Pancreas (tissue), 10 donors: ENCODE measurements at regions not wholly inside any gene's neighbourhood (a gene's known extent, or its start where the extent isn't known, plus 50 kb on each side); places are given as distances from the start of the nearest gene placed in this dataset.

Source experiments
- ATAC-seq, 4 donors: fragments of 200-7000 bp; cut with Tn5 transposase; one replicate each; pipeline versions ENCODE4 v1.8.0 to v1.9.1; 2020; ENCODE audit warnings: mild to moderate bottlenecking in 4 of 4, moderate library complexity in 4 of 4
- DNase-seq, 6 donors: peaks; one replicate each; pipeline ENCODE4 v3.0.0-alpha.2; 2020
- FAIRE-seq: peaks from 2 replicates; lab custom pipeline; 2012; peaks lifted over from hg19 to GRCh38; lab: Jason Lieb, UNC
- H3K27ac ChIP-seq, 4 donors: fragments of 200-600 bp; sonication (generic); 1 replicate in 3 of 4; 2 replicates in 1 of 4; pipeline versions ENCODE4 v1.5.0 to v1.8.0; 2020
- H3K27me3 ChIP-seq, 4 donors: fragments of 200-600 bp; one replicate each; pipeline ENCODE4 v1.8.0; 2021
- H3K36me3 ChIP-seq, 3 donors: fragments of 200-600 bp; sonication (generic) in 1 of 3; one replicate each; pipeline versions ENCODE4 v1.5.0 to v1.8.0; 2020 to 2021
- H3K4me1 ChIP-seq, 3 donors: fragments of 200-600 bp; one replicate each; pipeline ENCODE4 v1.8.0; 2021
- H3K4me3 ChIP-seq, 4 donors: fragments of 200-600 bp; sonication (generic) in 2 of 4; one replicate each; pipeline versions ENCODE4 v1.5.0 to v1.8.0; 2020 to 2021
- H3K9me3 ChIP-seq, 4 donors: fragments of 200-600 bp; one replicate each; pipeline ENCODE4 v1.8.0; 2021
- CTCF ChIP-seq, 4 donors: fragments of 200-600 bp; sonication (generic) in 3 of 4; IDR thresholded peaks; one replicate each; pipeline versions ENCODE4 v1.5.0 to v1.8.0; 2021; ENCODE audit warnings: antibody characterized with exemption in 4 of 4
- WGBS, 2 donors: extraction: QIAGEN DNeasy Blood & Tissue Kit; methylation state at CpG; one replicate each; pipeline ENCODE4 v1.1.7; 2013; 5-methylcytosine and 5-hydroxymethylcytosine counted together
- intact Hi-C, 3 donors: fragments of 100-400 bp; cut with DNase I; formaldehyde crosslinking; loops; one replicate each; pipeline versions ENCODE4 v1.11.1 to v1.14.2; 2022
- donor health status: healthy with polysubstance abuse.
- donor health status: DM: no; HTN: no; CAD: no; lungs with moderate emphysema.
- donor health status: DM: no; HTN: no; CAD: no.
- donor health status: control.
- donor health status: control.
- donor health status: Bipolar disorder and iron deficiency.
- donor health status: DM: yes; HTN: yes; CAD: no.
- donor health status: DM: no; HTN: no; CAD: no.
- donor health status: DM: no; HTN: no; CAD: no.
- donor health status: DM: yes; HTN: yes; CAD: no.

DNA sequence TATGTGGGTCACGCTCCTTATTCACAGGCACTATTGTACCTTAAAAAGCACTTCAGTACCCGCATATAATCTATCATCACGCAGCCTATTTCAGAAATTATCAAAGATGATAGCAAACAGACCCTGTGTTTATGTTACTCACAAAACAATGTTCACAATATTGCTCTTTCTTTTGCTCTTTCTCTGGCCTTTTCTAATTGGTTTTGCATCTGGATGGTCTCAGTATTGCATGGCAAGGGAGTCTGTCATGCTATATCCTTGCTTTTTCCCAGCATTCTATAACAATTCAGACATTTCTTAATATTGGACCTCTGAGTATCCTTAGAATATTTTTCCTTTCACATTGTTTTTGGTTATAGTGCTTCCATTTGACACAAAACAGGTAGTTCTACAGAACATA lies 541.8 kb upstream of the KLF12 start:
- ATAC-seq = no peak

GRCh38 chr13:74675182-74675581 lies 541.0 kb upstream of the KLF12 start:
- intact Hi-C loops = no loop called here

More for the DNA sequence above, 541.8 kb upstream of the KLF12 start:
- intact Hi-C loops = no loop called here
- H3K4me3 ChIP-seq = no peak overlapping the region
- no peak overlapping the region for H3K27ac ChIP-seq
- no peaks in the 10 kb centered on the region for H3K27me3 ChIP-seq
- FAIRE-seq (no peak), DNase-seq (no peak)
- no peaks in the 10 kb centered on the region for H3K36me3 ChIP-seq
- TF ChIP-seq CTCF (IDR thresholded peaks at IDR 0.05) = no peak
- H3K4me1 ChIP-seq = no peaks in the 10 kb centered on the region
- 70 to 75% methylated on average over 3 of the region's 3 CpGs for WGBS, 2 donors
- H3K9me3 ChIP-seq = no peaks in the 10 kb centered on the region

GRCh38 chr13:74674720-74675119 lies 540.5 kb upstream of the KLF12 start:
- Histone ChIP-seq H3K9me3 (no peaks in the 10 kb centered on the region), H3K27ac (no peak overlapping the region), H3K4me3 (no peak overlapping the region), H3K27me3 (no peaks in the 10 kb centered on the region), H3K36me3 (no peaks in the 10 kb centered on the region), H3K4me1 (no peaks in the 10 kb centered on the region)
- 71 to 90% methylated on average over 1 of the region's 1 CpG for WGBS, 2 donors
- DNase-seq (no peak), ATAC-seq (no peak), FAIRE-seq (no peak)
- no peak for TF ChIP-seq CTCF (IDR thresholded peaks at IDR 0.05)
- intact Hi-C loops = no loop called here

More at GRCh38 chr13:74675182-74675581, 541.0 kb upstream of the KLF12 start:
- H3K9me3 ChIP-seq = no peaks in the 10 kb centered on the region
- H3K4me1 ChIP-seq = no peaks in the 10 kb centered on the region
- 58 to 66% methylated on average over 5 of the region's 5 CpGs for WGBS, 2 donors
- H3K4me3 ChIP-seq = no peak overlapping the region
- ATAC-seq = no peak
- TF ChIP-seq CTCF (IDR thresholded peaks at IDR 0.05) = no peak
- no peaks in the 10 kb centered on the region for H3K27me3 ChIP-seq
- no peaks in the 10 kb centered on the region for H3K36me3 ChIP-seq
- DNase-seq = no peak
- FAIRE-seq = no peak
- no peak overlapping the region for H3K27ac ChIP-seq

- FAIRE-seq (no peak), ATAC-seq (no peak), DNase-seq (no peak)
- TF ChIP-seq CTCF (IDR thresholded peaks at IDR 0.05) = no peak
- no peaks in the 10 kb centered on the region for H3K4me1 ChIP-seq
- H3K9me3 ChIP-seq = no peaks in the 10 kb centered on the region
- no peaks in the 10 kb centered on the region for H3K36me3 ChIP-seq
- no peaks in the 10 kb centered on the region for H3K27me3 ChIP-seq
- H3K4me3 ChIP-seq = no peak overlapping the region
- no peak overlapping the region for H3K27ac ChIP-seq
- intact Hi-C loops = no loop called here
Measured at GRCh38 chr13:74669149-74669548, 534.9 kb upstream of the KLF12 start.

DNA sequence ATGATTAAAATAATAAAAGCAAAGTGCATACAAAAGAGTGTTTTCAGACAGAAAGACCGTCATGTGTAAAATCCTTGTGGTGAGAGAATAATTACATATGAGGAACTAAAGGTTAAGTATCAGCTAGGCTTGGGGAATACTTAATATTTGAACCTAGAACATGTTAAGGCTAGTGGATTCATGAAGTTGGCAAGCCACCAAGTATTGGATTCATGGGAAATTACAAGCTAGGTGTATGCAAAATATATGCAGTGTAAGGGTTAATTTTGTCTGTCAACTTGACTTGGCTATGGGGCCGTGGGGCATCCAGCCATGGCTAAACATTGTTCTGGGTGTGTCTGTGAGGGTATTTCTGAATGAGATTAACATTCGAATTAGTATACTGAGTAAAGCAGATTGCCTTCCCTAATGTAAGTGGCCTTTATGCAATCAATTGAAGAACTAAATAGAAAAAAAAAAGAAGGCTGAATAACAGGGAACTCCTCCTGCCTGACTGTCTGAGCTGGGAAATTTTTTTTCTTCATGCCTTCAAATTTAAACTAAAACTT lies 533.5 kb upstream of the KLF12 start:
- 42 to 51% methylated on average over 3 of the region's 3 CpGs for WGBS, 2 donors
- Histone ChIP-seq H3K4me3 (no peak overlapping the region), H3K9me3 (no peaks in the 10 kb centered on the region), H3K27me3 (no peaks in the 10 kb centered on the region), H3K27ac (no peak overlapping the region), H3K36me3 (no peaks in the 10 kb centered on the region), H3K4me1 (no peaks in the 10 kb centered on the region)
- FAIRE-seq (no peak), DNase-seq (no peak), ATAC-seq (no peak)
- intact Hi-C loops = no loop called here
- TF ChIP-seq CTCF (IDR thresholded peaks at IDR 0.05) = no peak
